ENCODE measurements at regions not wholly inside any gene's neighbourhood (a gene's known extent, or its start where the extent isn't known, plus 50 kb on each side); places are given as distances from the start of the nearest gene placed in this dataset.
"Not testable (repeated sequence)": the region's sequence is repeated elsewhere in the genome, so short reads cannot be mapped to it uniquely, and the experiment has no call there.

DNA sequence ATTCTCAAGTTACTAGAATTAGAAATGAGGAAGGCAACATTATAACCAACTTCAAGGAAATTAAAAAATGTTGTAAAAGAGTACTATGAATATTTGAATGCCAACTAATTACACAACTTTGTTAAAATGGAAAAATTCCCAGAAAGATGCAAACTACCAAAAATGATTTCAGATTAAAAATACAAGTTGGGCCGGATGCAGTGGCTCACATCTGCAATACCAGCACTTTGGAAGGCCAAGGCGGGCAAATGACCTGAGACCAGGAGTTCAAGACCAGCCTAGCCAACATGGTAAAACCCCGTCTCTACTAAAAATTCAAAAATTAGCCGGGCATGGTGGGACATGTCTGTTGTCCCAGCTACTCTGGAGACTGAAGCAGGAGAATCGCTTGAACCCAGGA lies 874.2 kb upstream of the GJE1 start:
- DNase-seq (ENCODE audit: low spot score): no peak

DNA sequence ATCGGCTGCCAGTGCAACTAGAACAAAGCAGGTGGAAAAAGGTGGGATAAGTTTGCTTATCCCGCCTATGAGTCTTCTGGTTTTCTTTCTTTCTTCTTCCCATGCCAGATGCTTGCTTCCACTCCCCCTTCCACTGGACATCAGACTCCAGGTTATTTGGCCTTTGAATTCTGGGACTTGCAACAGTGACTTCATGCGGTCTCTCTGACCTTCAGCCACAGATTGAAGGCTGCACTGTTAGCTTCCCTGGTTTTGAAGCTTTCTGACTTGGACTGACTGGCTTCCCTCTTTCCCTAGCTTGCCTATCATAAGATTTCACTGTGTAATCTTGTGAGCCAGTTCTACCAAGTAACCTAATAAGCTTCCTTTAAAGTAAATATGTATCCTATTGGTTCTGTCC lies 878.4 kb upstream of the GJE1 start:
- no peak for DNase-seq (ENCODE audit: low spot score)

DNA sequence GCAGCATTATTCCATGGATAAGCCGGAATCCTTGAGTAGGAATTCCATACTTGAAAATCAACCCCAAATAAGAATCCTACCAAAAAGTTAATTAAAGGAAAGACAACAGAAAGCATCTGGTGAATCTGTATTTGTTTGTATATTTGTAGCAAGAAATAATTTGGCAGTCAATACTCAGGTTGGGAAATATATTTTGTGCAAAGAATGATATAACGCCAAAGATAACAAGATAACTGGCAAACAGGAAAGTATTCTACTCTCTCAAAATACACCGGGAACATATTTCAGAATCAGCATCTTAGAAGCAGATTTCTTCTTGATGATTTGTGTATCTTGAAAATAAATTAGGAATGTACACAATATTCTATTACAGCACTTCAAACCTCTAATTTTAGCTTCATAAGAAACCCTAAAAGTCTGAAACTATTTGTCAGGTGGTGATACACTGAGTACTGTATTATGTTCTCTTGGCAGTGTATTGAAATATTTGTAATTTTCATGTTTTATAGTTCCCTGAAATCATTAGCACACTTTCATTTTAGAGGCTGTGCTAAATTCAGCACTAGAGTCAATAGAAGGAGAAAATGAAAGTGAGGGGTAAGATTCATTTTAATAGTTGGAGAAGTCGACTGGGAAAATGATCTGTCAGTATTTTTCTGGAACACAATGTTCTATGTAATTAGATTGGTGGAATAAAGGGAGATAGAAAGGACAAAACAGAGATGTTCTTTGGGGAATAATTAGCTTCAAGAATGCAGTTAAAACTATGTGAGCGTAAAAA lies 879.7 kb upstream of the GJE1 start:
- no peak for DNase-seq (ENCODE audit: low spot score)

DNA sequence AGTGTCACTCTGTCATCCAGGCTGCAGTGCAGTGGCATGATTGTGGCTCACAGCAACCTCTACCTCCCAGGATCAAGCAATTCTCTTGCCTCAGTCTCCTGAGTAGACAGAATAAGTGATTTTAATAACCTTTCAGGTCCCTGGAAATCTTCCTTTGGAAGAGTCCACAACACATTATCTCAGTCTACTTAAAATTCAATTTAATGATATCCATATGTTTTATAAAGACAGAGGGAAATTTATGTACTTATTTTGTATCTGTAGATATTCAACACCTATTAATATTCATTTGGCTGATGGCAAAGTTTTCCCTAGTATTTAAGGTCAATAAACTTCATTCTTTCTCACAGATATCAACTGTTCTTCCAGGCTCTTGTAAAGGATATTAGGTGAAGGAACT lies 881.4 kb upstream of the GJE1 start:
- DNase-seq (ENCODE audit: low spot score): no peak

DNA sequence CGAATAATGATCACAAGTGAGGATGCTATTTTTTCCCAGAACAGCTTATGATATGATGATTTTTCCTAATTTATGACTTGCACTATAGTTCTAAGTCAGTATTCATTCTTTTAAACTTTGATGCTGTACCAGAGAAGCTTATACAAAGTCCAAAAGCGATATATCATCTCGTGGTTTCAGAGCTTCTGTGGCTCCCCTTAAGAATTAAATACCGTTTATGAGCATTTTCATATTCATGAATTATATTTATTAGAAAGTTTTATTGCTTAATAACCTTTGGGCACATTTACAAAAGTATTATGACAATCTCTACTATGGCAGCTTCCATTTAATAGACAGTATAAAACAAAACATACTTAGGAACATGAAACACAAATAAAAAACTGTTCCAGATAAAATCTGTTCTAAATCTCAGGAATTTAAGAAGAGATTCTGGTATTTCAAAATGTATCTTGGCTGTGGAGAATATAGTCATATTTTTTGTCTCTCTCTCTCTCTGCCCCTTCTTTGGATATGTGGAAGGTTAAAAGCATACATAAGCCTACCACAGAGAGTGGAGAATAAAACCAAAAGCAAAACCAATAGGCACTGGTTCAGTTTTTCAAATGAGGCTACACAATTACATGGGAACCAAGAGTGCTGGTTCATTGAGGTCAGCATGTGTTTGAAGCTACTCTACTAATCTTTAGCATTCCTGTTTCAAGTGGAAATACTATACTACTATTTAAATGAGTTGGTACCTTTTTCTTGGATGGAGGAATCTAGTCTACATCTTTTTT lies 884.5 kb upstream of the GJE1 start:
- DNase-seq (ENCODE audit: low spot score): no peak

DNA sequence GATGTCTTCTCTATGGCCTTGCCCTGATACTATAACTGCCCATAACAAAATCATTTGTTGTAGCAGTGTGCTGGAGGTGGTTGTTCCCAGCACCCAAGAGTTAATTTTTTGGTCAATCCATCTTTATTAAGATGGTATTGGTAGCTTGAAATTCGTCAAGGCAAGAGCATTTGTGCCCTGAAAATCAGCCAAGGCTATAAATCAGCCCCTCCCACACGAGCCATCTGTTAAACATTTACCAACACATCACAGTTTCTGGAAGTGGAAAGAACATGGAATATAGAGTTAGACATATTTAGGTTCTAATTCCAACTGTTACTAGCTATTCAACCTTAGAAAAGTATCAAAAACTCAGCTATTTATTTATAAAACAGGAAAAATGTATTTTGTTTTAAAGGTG lies 888.4 kb upstream of the GJE1 start:
- DNase-seq (ENCODE audit: low spot score): no peak

DNA sequence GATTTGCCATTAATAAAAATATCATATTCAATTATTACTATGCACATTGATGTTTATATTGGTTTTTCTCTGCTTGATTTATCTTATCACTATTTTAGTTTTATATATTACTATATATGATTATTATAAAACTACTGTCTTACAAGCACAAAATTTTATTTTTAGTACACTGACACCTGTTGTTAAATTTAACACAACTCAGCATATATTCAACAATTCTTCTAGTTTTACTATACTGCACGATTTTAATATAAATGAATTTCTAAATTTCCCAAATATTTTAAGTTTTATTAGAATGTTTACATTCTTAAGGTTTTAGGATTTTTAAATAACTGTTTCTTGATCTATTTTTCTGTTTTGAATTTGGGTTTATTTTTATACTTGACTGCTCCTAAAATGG lies 889.8 kb upstream of the GJE1 start:
- DNase-seq (ENCODE audit: low spot score): no peak

DNA sequence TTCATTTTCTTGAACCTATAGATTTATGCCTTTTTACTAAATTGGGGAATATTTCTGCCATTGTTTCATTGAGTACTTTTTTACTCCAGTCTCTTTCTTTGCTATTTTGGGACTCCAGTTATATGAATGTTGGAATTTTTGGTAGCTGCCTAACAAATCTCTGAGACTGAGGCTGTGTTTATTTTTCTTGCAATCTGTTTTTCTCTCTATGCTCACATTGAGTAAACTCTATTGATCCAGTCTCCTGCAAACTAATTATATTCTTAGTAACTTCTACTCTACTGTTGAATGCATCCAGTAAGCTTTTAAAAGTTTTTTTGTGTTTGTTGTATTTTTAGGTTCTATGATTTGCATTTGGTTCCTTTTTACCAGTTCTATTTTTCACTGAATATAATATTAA lies 903.4 kb upstream of the GJE1 start:
- DNase-seq (ENCODE audit: low spot score): no peak

DNA sequence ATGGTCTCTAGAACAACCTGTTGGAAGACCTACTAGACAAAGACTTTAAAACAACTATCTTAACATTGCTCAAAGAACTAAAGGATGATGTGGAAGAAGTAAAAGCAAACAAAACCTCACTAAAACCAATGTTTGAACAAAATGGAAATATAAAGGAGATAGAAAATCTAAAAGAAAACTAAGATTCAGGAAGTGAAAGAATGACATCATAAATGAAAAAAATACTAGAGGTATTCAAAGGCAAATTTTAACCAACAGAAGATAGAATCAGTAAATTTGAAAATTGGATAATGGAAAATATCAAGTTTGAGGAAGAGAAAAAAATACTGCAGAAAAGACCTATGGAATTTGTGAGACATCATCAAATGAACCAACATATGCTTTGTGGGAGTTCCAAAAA lies 914.1 kb upstream of the GJE1 start:
- no peak for DNase-seq (ENCODE audit: low spot score)

DNA sequence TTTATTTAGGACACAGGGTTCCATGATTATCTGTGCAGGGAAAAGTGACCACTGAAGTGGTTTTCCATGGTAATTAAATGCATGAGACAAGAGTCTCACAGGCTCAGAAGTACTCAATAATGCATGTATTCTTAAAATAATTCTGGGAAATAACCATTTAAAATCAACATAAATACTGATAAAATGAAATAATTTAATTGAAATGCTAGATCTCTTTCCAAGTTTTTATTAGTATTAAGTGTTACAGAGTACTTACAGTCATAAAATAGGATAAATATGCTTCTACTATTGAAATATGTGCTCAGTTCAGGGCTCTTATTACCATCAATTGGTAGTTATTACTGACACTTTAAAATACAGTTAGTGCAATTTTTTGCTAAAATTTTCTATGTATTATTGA lies 916.0 kb upstream of the GJE1 start:
- no peak for DNase-seq (ENCODE audit: low spot score)

DNA sequence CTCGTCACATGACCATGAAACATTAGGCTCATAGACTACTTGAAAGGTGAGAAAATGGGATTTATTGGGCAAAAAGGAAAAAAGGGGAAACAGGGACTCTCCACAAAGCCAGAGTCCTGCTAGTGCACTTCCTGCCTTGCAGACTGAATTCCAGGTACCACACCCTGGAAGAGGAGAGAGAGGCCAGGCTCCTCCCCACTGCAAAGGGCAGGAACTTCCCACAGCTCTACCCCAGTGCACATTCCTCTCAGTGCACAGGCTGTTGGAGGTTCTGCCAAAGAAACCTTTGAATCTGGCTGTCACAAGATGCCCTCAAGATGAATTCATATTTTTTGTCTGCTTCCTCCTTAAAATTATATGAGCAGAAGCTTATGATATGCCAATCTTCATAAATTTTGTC lies 920.4 kb upstream of the GJE1 start:
- DNase-seq (ENCODE audit: low spot score): no peak

DNA sequence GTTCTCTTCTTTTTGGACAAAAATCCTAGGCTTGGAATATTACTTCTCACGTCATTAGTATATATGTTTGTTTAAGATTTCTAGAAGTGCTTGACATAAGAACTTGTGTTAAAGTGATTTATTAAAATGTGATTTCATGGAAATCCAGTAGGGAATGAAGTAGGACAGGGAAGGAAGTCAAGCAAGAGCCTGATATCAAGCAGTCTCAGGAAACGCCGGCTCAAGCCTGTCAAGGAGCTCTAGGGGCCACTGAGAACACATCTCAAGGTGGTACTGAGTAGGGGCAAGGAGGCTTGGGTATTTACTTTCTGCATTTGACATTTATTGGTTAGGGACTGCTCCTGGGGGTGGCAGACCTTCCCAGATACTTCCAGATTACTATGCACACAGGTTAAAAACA lies 920.9 kb upstream of the GJE1 start:
- DNase-seq (ENCODE audit: low spot score): no peak

DNA sequence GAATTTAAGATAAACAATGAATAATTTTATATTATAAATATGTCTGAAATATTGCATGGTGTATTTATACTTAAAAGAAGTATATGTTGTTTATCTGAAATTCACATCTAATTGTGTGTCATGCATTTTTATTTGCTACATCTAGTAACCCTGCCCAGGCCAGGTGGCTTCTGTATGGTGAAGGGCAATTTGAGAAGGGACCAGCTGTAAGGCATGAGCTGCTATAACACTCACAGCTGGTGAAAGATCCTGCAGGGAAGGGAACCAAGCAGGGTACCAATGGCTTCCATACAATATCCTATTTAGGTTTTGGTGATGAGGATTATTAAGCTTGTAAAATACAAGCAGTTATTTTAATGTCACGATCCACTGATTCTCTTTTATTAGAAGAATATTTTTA lies 921.8 kb upstream of the GJE1 start:
- no peak for DNase-seq (ENCODE audit: low spot score)

DNA sequence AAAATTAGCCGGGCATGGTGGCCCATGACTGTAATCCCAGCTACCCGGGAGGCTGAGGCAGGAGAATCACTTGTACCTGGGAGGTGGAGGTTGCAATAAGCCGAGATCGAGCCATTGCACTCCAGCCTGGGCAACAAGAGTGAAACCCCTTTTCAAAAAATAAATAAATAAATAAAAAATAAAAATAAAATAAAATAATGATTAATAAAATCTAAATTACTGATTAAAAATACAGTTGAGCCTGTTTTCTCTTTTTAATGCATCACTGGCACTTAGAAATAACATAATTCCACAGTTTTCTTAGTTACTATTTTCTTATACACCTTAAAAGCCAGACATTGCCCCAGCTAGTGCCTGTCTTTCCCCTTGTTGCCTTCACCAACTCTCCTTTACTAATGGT lies 922.8 kb upstream of the GJE1 start:
- DNase-seq (ENCODE audit: low spot score): no peak

DNA sequence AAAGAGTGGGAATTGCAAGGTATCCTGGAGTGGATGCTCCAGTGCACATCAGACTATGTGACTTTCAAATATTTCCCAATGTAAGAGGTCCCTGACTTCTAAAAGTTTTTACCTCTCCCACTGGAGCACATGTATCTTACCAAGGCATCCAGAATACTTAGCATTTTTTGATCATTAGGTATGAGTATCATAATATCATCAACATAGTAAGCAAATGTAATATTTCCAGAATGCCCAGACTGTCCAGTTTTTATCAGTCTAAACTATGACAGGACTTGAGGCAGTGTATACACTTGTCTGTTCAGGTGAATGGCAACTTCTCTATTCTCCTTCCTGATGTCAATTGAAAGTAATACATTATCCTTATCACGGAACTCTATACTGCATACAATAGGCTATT lies 924.6 kb upstream of the GJE1 start:
- no peak for DNase-seq (ENCODE audit: low spot score)

DNA sequence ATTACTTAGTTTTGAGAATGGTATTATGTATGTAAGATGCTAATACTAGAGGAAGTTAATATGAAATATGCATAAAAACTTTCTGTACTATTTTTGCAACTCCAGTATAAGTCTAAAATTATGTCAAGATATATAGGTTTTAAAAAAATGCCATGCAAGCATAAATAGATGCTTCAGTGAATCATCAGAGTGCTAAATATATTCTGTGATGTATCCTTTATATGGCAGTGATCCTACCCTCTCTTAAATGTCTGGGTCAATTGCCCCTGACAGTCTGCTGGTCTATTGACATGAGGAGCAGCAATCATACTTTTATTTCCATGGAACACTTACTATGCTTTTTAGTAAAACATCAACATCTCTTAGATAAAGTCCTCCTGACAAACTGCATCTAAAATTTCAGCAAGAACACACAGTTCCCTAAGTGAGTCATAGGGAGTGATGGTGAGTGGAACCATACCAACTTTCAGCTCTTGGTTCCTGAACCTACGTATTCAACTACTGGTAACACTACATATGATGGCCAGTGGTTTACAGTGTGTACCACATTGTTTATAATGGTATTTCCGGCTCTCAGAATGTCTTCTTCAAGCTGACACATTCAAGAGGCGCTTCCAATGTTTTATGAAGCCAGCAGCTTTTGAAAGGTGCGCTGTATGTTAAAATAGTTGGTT lies 928.7 kb upstream of the GJE1 start:
- no peak for DNase-seq (ENCODE audit: low spot score)

DNA sequence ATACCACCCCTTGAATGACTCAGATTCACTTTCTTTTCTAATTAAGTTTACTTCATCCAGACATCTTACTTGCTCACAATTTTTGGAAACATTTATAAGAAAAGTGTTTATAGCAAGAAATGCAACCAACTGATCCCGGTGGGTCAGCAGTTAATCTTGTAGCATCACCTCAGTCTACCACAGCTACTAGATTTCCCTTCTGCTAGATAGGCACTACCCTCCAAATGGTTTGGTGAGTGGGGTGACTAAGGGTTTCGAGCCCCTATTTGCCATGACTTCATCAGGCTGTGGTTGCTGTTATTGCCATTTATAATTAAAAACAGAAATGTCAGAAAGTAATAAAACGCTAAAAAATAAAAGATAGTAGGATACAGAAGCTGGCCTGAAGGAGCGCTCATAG lies 930.1 kb upstream of the GJE1 start:
- DNase-seq (ENCODE audit: low spot score): no peak

DNA sequence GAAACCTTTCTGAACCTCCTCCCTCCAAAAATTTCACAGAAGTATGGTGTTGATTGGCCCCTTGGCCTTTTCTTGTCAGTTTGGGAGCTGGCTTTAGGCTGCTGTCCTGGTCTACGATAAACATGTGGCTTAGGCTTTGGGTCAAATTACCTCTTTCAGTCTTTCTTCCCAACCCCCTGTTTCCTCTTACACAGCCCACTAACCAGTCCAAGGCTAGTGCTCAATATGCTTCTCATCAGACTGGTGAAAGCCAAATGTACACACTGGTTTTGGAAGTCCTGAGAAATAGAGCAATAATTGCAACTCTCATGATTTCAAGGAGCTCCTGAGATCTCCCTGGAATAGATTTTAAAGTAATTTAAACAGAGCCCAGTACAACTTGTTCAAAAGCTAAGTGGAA lies 933.7 kb upstream of the GJE1 start:
- no peak for DNase-seq (ENCODE audit: low spot score)

DNA sequence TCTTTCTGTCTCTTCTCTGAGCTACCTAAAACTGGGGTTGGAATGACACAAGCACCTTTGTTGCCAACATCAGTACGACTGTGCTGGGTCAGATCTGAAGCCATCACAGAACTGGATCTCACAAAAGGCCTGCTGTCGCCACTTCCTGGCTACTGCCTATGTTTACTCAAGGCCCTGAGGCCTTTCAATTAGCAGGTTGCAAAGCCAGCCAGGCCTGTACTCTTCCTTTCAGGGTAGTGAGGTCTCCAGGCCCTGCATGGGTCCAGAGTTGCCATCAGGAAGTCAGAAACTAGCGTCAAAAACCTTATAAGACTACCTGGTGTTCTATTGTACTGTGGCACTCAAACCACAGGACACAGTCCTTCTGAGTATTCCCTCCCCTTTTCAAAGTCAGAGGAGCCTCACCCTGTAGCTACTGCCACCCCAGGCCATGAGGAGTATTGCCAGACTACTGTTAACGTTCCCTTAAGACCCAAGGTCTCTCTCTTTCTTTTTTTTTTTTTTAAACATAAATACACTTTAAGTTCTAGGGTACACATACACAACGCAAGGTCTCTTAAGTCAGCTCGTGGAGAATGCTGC lies 937.4 kb upstream of the GJE1 start:
- no peak for DNase-seq (ENCODE audit: low spot score)

DNA sequence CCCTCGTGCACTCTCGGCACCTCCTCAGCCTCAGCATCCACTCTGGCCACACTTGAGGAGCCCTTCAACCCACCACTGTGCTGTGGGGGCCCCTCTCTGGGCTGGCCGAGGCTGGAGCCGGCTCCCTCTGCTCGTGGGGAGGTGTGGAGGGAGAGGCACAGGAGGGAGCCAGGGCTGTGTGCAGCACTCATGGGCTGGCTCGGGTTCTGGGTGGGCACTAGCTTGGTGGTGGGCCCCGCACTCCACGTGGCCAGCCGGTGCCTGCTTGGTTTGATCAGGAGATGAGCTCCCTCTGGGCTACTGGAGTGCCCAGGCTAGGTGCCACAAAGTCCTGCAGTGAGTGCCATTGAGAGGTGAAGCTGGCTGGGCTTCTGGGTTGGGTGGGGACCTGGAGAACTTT lies 949.4 kb upstream of the GJE1 start:
- no peak for DNase-seq (ENCODE audit: low spot score)

DNA sequence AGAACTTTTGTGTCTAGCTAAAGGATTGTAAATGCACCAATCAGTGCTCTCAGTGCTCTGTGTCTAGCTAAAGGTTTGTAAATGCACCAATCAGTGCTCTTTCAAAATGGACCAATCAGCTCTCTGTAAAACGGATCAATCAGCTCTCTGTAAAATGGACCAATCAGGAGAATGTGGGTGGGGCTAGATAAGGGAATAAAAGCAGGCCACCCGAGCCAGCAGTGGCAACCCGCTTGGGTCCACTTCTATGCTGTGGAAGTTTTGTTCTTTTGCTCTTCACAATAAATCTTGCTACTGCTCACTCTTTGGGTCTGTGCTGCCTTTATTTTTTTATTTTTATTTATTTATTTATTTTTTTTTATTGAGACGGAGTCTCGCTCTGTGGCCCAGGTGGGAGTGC lies 957.3 kb upstream of the GJE1 start:
- not testable (repeated sequence) for DNase-seq (ENCODE audit: low spot score)

DNA sequence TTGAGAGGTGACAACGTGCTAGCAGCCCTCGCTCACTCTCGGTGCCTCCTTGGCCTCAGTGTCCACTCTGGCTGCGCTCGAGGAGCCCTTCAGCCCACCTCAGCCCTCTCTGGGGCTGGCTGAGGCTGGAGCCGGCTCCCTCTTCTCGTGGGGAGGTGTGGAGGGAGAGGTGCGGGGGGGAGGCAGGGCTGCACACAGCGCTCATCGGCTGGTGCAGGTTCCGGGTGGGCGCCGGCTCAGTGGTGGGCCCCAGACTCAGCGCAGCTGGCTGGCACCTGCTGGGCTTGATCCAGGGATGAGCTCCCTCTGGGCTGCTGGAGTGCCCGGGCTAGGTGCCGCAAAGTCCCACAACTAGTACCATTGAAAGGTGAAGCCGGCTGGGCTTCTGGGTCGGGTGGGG lies 957.8 kb upstream of the GJE1 start:
- DNase-seq (ENCODE audit: low spot score): no peak
